Lower leg skin (tissue), 3 donors: ENCODE measurements at regions not wholly inside any gene's neighbourhood (a gene's known extent, or its start where the extent isn't known, plus 50 kb on each side); places are given as distances from the start of the nearest gene placed in this dataset.

ENCODE experiments used
- CTCF ChIP-seq, 3 donors: fragments of 450-650 bp; IDR thresholded peaks; one replicate each; pipeline ENCODE4 v1.5.1; 2016; ENCODE audit warnings: antibody characterized with exemption in 3 of 3, mild to moderate bottlenecking in 3 of 3, moderate library complexity in 2 of 3
- POLR2A ChIP-seq, 2 donors: fragments of 450-650 bp; IDR thresholded peaks; one replicate each; pipeline ENCODE4 v1.6.1; 2016 to 2017; ENCODE audit warnings: antibody characterized with exemption in 2 of 2, mild to moderate bottlenecking in 1 of 2, moderate library complexity in 1 of 2

DNA sequence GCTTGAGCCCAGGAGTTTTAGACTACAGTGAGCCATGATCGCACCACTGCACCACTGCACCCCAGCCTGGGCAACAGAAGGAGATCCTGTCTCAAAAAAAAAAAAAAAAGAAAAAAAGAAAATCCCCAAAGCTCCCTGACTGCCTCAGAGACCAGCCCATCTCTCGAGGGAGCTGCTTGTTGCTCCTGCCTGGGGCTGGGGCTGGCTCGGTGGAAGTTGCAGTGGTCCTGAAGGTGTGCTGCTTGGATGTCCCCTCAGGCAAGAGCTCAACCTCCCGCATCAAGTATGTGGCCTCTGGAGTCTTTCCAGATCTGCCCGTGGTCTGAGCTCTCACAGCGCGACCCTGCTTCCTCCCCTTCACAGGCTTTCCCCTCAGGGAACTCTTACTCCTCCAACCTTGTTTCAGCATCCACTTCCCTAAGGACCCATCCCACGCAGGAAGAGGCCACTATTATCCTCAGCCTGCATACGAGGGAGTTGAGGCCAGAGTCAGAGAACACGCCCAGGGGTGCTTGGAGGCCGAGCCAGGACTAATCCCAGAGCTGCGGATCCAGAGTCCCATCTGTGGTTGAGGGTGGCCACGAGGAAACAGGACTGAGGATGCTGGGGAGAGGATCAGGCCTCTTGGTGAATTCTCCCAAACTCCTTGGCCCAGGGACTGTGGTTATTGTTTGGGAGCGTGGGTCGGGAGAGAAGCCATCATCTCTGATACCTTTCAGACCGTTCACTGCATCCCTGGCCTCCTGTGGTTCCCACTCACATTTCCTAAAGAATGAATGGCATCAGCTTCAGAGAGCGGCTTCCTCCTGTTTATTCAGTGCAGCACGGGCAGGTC lies 624.6 kb downstream of the AACS start:
- no peak for TF ChIP-seq POLR2A (IDR thresholded peaks at IDR 0.05)
- no peak for TF ChIP-seq CTCF (IDR thresholded peaks at IDR 0.05)
